ENCODE measurements at regions not wholly inside any gene's neighbourhood (a gene's known extent, or its start where the extent isn't known, plus 50 kb on each side); places are given as distances from the start of the nearest gene placed in this dataset.

DNA sequence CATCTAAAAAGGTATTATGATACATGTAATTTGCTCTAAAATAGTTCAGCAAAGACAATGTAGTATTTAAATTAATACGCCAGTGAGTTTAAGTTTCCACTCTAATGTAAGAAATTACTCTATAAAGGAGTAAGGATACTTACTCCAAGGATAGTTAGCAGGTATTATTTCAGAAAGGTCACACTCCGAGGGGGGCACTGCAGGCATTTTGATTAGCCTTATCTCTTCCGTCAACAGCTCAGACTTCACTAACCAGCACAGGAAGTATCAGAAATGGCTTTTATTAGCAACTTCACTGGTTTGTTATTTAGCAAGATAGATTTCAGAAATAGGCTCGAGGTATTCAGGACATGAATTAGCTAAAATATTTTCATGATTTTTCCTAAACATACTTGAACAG is 127.0 kb downstream of the COX18 start:
- TF ChIP-seq, protein P1, sequence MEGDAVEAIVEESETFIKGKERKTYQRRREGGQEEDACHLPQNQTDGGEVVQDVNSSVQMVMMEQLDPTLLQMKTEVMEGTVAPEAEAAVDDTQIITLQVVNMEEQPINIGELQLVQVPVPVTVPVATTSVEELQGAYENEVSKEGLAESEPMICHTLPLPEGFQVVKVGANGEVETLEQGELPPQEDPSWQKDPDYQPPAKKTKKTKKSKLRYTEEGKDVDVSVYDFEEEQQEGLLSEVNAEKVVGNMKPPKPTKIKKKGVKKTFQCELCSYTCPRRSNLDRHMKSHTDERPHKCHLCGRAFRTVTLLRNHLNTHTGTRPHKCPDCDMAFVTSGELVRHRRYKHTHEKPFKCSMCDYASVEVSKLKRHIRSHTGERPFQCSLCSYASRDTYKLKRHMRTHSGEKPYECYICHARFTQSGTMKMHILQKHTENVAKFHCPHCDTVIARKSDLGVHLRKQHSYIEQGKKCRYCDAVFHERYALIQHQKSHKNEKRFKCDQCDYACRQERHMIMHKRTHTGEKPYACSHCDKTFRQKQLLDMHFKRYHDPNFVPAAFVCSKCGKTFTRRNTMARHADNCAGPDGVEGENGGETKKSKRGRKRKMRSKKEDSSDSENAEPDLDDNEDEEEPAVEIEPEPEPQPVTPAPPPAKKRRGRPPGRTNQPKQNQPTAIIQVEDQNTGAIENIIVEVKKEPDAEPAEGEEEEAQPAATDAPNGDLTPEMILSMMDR (IDR thresholded peaks at IDR 0.05): no peak
- TF ChIP-seq POLR2A (IDR thresholded peaks at IDR 0.05): no peak

All from breast epithelium (tissue), 3 donors.